WTC11 (cell line): ENCODE measurements at regions not wholly inside any gene's neighbourhood (a gene's known extent, or its start where the extent isn't known, plus 50 kb on each side); places are given as distances from the start of the nearest gene placed in this dataset.

ENCODE experiments used
- ATAC-seq: fragments of 200-7000 bp; cut with Tn5 transposase; 2 replicates; pipeline ENCODE4 v1.10.0; 2021; ENCODE audit warnings: mild to moderate bottlenecking, moderate library complexity
- CTCF ChIA-PET: fragments of 300-600 bp; sonication (Branson Sonifier 250); formaldehyde crosslinking; loops from one replicate; lab custom pipeline; 2021; ENCODE audit warnings: antibody characterized with exemption; lab: Charles Lee
- POLR2A ChIA-PET: fragments of 350-600 bp; sonication (Branson Sonifier 250); formaldehyde crosslinking; loops from one replicate; lab custom pipeline; 2021; ENCODE audit warnings: antibody characterized with exemption; lab: Charles Lee
- DNase-seq: peaks from one replicate; pipeline ENCODE4 v3.0.0; 2021; ENCODE audit warnings: low spot score
- H3K27ac Mint-ChIP-seq: 2 replicates; pipeline ENCODE4 v1.8.0; 2021; ENCODE audit warnings: mixed read lengths
- H3K27me3 Mint-ChIP-seq: 2 replicates; pipeline ENCODE4 v1.8.0; 2021; ENCODE audit warnings: low read depth, mild to moderate bottlenecking, moderate library complexity, mixed read lengths
- H3K36me3 Mint-ChIP-seq: 2 replicates; pipeline ENCODE4 v1.8.0; 2021; ENCODE audit warnings: mixed read lengths
- H3K4me1 Mint-ChIP-seq: 2 replicates; pipeline ENCODE4 v1.8.0; 2022; ENCODE audit warnings: mixed read lengths
- H3K4me3 Mint-ChIP-seq: 2 replicates; pipeline ENCODE4 v1.8.0; 2021; ENCODE audit warnings: mild to moderate bottlenecking, moderate library complexity, mixed read lengths
- H3K9me3 Mint-ChIP-seq: 2 replicates; pipeline ENCODE4 v1.8.0; 2021; ENCODE audit warnings: mixed read lengths
- ATF1 ChIP-seq: sonication (generic); formaldehyde crosslinking; IDR thresholded peaks from 2 replicates; pipeline ENCODE4 v1.8.1; 2023; ENCODE audit warnings: mild to moderate bottlenecking, moderate library complexity, missing genetic modification reagents
- CREB1 ChIP-seq: sonication (generic); formaldehyde crosslinking; IDR thresholded peaks from 2 replicates; pipeline ENCODE4 v1.8.0; 2023; ENCODE audit warnings: mild to moderate bottlenecking, missing genetic modification reagents
- EMX1 ChIP-seq: fragments of 250-450 bp; sonication (Bioruptor Pico); IDR thresholded peaks from 2 replicates; pipeline ENCODE4 v1.8.0; 2021; ENCODE audit warnings: mild to moderate bottlenecking
- ESRRA ChIP-seq: sonication (generic); formaldehyde crosslinking; IDR thresholded peaks from 2 replicates; pipeline ENCODE4 v1.8.1; 2022; ENCODE audit warnings: mild to moderate bottlenecking, missing genetic modification reagents, borderline replicate concordance
- NFE2L1 ChIP-seq: sonication (generic); formaldehyde crosslinking; IDR thresholded peaks from 2 replicates; pipeline ENCODE4 v1.8.1; 2023; ENCODE audit warnings: missing genetic modification reagents
- NR2C2 ChIP-seq: sonication (generic); formaldehyde crosslinking; IDR thresholded peaks from 2 replicates; pipeline ENCODE4 v1.8.0; 2022; ENCODE audit warnings: mild to moderate bottlenecking, missing genetic modification reagents
- SOX15 ChIP-seq: fragments of 250-450 bp; sonication (Bioruptor Pico); IDR thresholded peaks from 2 replicates; pipeline ENCODE4 v1.9.0; 2021; ENCODE audit warnings: mild to moderate bottlenecking
- TCF7 ChIP-seq: sonication (generic); formaldehyde crosslinking; IDR thresholded peaks from 2 replicates; pipeline ENCODE4 v1.8.0; 2022; ENCODE audit warnings: mild to moderate bottlenecking, low read depth, missing genetic modification reagents, moderate library complexity
- TEAD1 ChIP-seq: sonication (generic); formaldehyde crosslinking; IDR thresholded peaks from 2 replicates; pipeline ENCODE4 v1.8.0; 2022; ENCODE audit warnings: mild to moderate bottlenecking, missing genetic modification reagents
- TEAD4 ChIP-seq: sonication (generic); formaldehyde crosslinking; IDR thresholded peaks from 2 replicates; pipeline ENCODE4 v1.8.0; 2022; ENCODE audit warnings: mild to moderate bottlenecking, missing genetic modification reagents
- TP53 ChIP-seq: sonication (generic); formaldehyde crosslinking; IDR thresholded peaks from 2 replicates; pipeline ENCODE4 v1.8.1; 2023; ENCODE audit warnings: mild to moderate bottlenecking, missing genetic modification reagents
- ZNF232 ChIP-seq: sonication (generic); formaldehyde crosslinking; IDR thresholded peaks from 2 replicates; pipeline ENCODE4 v1.8.0; 2022; ENCODE audit warnings: mild to moderate bottlenecking, missing genetic modification reagents
- ZNF263 ChIP-seq: sonication (generic); formaldehyde crosslinking; IDR thresholded peaks from 2 replicates; pipeline ENCODE4 v1.8.1; 2022; ENCODE audit warnings: low read depth, mild to moderate bottlenecking, moderate library complexity, missing genetic modification reagents
- TF ChIP-seq, protein P1 (sequence below): fragments of 200-600 bp; IDR thresholded peaks from 2 replicates; pipeline ENCODE4 v1.8.0; 2022; ENCODE audit warnings: antibody characterized with exemption
- TF ChIP-seq, protein P2 (sequence below): sonication (generic); formaldehyde crosslinking; IDR thresholded peaks from 2 replicates; pipeline ENCODE4 v1.8.1; 2023; ENCODE audit warnings: mild to moderate bottlenecking, missing genetic modification reagents, moderate library complexity
- TF ChIP-seq, protein P3 (sequence below): sonication (generic); formaldehyde crosslinking; IDR thresholded peaks from 2 replicates; pipeline ENCODE4 v1.8.1; 2022; ENCODE audit warnings: low read depth, missing genetic modification reagents, borderline replicate concordance
- TF ChIP-seq, protein P4 (sequence below): sonication (generic); formaldehyde crosslinking; IDR thresholded peaks from 2 replicates; pipeline ENCODE4 v1.8.0; 2023; ENCODE audit warnings: missing genetic modification reagents
- TF ChIP-seq, protein P5 (sequence below): sonication (generic); formaldehyde crosslinking; IDR thresholded peaks from 2 replicates; pipeline ENCODE4 v1.8.1; 2023; ENCODE audit warnings: mild to moderate bottlenecking, moderate library complexity, missing genetic modification reagents
- TF ChIP-seq, protein P6 (sequence below): sonication (generic); formaldehyde crosslinking; IDR thresholded peaks from 2 replicates; pipeline ENCODE4 v1.8.1; 2023; ENCODE audit warnings: mild to moderate bottlenecking, missing genetic modification reagents
- TF ChIP-seq, protein P7 (sequence below): fragments of 250-450 bp; sonication (Bioruptor Pico); IDR thresholded peaks from 2 replicates; pipeline ENCODE4 v1.9.0; 2021; ENCODE audit warnings: mild to moderate bottlenecking, borderline replicate concordance

DNA sequence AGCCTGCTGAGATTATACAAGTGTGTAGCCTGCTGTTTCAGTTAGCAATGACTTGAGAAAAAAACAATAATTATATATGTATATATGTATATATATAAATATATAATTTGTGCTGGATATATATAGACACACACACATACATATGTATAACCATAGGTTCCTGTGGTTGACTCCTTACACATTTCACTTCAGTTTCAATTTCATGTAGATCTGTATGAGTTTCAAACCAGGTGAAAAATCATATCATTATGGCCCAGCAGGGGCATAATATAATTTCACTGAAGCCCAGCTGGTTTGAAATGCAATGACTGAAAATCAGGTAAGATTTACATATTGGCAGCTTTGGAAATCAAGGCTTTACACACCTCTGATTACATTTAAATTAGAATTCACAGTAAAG is 690.4 kb upstream of the CDH18 start (continued):
- TF ChIP-seq, protein P1, sequence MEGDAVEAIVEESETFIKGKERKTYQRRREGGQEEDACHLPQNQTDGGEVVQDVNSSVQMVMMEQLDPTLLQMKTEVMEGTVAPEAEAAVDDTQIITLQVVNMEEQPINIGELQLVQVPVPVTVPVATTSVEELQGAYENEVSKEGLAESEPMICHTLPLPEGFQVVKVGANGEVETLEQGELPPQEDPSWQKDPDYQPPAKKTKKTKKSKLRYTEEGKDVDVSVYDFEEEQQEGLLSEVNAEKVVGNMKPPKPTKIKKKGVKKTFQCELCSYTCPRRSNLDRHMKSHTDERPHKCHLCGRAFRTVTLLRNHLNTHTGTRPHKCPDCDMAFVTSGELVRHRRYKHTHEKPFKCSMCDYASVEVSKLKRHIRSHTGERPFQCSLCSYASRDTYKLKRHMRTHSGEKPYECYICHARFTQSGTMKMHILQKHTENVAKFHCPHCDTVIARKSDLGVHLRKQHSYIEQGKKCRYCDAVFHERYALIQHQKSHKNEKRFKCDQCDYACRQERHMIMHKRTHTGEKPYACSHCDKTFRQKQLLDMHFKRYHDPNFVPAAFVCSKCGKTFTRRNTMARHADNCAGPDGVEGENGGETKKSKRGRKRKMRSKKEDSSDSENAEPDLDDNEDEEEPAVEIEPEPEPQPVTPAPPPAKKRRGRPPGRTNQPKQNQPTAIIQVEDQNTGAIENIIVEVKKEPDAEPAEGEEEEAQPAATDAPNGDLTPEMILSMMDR: no peak
- TF ChIP-seq ESRRA (CRISPR knock-in tag): no peak
- TF ChIP-seq, protein P2, sequence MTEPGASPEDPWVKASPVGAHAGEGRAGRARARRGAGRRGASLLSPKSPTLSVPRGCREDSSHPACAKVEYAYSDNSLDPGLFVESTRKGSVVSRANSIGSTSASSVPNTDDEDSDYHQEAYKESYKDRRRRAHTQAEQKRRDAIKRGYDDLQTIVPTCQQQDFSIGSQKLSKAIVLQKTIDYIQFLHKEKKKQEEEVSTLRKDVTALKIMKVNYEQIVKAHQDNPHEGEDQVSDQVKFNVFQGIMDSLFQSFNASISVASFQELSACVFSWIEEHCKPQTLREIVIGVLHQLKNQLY: no peak
- TF ChIP-seq, protein P3, sequence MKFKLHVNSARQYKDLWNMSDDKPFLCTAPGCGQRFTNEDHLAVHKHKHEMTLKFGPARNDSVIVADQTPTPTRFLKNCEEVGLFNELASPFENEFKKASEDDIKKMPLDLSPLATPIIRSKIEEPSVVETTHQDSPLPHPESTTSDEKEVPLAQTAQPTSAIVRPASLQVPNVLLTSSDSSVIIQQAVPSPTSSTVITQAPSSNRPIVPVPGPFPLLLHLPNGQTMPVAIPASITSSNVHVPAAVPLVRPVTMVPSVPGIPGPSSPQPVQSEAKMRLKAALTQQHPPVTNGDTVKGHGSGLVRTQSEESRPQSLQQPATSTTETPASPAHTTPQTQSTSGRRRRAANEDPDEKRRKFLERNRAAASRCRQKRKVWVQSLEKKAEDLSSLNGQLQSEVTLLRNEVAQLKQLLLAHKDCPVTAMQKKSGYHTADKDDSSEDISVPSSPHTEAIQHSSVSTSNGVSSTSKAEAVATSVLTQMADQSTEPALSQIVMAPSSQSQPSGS (CRISPR knock-in tag): no peak
- no peak for TF ChIP-seq ATF1 (CRISPR knock-in tag)
- no peak for TF ChIP-seq CREB1 (CRISPR knock-in tag)

DNA sequence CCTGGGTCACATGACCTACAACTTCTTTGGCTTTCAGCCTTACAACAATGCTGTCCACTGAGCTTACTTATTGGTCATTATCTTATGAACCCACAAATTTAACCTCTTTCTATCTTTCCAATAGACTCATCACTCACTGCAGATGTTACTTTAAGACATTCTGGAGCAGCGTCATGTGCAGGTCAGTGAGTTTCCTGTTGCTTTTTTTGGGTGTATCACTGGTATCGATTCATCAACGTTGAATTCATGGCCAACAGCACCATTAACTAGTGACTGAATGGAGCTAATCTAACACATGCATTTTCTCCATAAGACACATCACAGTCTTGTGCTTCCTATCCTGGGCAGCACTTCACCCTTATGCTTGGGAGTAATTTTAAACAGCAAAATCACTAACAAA is 672.6 kb upstream of the CDH18 start:
- ATAC-seq: no peak
- Mint-ChIP-seq H3K9me3 (no peaks in the 10 kb centered on the region), H3K36me3 (no peaks in the 10 kb centered on the region), H3K4me3 (no peak overlapping the region), H3K27me3 (no peaks in the 10 kb centered on the region), H3K4me1 (no peaks in the 10 kb centered on the region), H3K27ac (no peak overlapping the region)
- ChIA-PET POLR2A (no interaction called here), CTCF (no interaction called here)
- TF ChIP-seq ZNF232 (no peak), TEAD1 (CRISPR knock-in tag) (no peak), EMX1 (CRISPR knock-in tag) (no peak), NFE2L1 (no peak)
- TF ChIP-seq, protein P4, sequence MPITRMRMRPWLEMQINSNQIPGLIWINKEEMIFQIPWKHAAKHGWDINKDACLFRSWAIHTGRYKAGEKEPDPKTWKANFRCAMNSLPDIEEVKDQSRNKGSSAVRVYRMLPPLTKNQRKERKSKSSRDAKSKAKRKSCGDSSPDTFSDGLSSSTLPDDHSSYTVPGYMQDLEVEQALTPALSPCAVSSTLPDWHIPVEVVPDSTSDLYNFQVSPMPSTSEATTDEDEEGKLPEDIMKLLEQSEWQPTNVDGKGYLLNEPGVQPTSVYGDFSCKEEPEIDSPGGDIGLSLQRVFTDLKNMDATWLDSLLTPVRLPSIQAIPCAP (CRISPR knock-in tag): no peak
- no peak for DNase-seq

DNA sequence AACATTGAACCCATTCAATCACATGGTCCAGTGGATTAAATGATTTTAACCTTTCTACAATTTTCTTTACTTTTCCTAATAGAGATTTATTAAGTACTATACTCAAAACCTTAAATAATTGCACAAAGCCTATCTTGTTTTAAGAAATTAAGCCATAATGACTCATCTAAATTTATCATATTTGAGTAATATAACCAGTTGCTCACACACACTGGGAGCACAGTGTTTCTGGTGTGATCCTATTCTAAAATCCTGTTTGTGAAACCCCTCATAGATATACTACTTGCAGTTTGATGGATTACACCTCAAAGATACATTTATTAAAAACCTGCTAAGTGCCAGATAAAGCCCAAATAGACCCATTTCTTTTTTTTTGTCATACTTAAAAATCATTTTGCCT is 668.3 kb upstream of the CDH18 start:
- ATAC-seq: no peak
- H3K27ac Mint-ChIP-seq: no peak overlapping the region
- ChIA-PET POLR2A (no interaction called here), CTCF (no interaction called here)
- no peaks in the 10 kb centered on the region for H3K36me3 Mint-ChIP-seq
- no peak for DNase-seq
- H3K4me3 Mint-ChIP-seq: no peak overlapping the region
- no peaks in the 10 kb centered on the region for H3K9me3 Mint-ChIP-seq
- no peaks in the 10 kb centered on the region for H3K27me3 Mint-ChIP-seq
- no peaks in the 10 kb centered on the region for H3K4me1 Mint-ChIP-seq
- TF ChIP-seq, protein P2: no peak
- TF ChIP-seq SOX15 (CRISPR knock-in tag): no peak
- TF ChIP-seq ZNF263 (CRISPR knock-in tag): no peak
- TF ChIP-seq TCF7 (CRISPR knock-in tag): no peak
- TF ChIP-seq, protein P5, sequence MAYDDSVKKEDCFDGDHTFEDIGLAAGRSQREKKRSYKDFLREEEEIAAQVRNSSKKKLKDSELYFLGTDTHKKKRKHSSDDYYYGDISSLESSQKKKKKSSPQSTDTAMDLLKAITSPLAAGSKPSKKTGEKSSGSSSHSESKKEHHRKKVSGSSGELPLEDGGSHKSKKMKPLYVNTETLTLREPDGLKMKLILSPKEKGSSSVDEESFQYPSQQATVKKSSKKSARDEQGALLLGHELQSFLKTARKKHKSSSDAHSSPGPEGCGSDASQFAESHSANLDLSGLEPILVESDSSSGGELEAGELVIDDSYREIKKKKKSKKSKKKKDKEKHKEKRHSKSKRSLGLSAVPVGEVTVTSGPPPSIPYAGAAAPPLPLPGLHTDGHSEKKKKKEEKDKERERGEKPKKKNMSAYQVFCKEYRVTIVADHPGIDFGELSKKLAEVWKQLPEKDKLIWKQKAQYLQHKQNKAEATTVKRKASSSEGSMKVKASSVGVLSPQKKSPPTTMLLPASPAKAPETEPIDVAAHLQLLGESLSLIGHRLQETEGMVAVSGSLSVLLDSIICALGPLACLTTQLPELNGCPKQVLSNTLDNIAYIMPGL (CRISPR knock-in tag): no peak
- no peak for TF ChIP-seq TEAD4 (CRISPR knock-in tag)
- TF ChIP-seq TP53 (CRISPR knock-in tag): no peak
- TF ChIP-seq, protein P6, sequence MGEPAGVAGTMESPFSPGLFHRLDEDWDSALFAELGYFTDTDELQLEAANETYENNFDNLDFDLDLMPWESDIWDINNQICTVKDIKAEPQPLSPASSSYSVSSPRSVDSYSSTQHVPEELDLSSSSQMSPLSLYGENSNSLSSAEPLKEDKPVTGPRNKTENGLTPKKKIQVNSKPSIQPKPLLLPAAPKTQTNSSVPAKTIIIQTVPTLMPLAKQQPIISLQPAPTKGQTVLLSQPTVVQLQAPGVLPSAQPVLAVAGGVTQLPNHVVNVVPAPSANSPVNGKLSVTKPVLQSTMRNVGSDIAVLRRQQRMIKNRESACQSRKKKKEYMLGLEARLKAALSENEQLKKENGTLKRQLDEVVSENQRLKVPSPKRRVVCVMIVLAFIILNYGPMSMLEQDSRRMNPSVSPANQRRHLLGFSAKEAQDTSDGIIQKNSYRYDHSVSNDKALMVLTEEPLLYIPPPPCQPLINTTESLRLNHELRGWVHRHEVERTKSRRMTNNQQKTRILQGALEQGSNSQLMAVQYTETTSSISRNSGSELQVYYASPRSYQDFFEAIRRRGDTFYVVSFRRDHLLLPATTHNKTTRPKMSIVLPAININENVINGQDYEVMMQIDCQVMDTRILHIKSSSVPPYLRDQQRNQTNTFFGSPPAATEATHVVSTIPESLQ: no peak
- no peak for TF ChIP-seq NR2C2 (CRISPR knock-in tag)
- TF ChIP-seq, protein P7, sequence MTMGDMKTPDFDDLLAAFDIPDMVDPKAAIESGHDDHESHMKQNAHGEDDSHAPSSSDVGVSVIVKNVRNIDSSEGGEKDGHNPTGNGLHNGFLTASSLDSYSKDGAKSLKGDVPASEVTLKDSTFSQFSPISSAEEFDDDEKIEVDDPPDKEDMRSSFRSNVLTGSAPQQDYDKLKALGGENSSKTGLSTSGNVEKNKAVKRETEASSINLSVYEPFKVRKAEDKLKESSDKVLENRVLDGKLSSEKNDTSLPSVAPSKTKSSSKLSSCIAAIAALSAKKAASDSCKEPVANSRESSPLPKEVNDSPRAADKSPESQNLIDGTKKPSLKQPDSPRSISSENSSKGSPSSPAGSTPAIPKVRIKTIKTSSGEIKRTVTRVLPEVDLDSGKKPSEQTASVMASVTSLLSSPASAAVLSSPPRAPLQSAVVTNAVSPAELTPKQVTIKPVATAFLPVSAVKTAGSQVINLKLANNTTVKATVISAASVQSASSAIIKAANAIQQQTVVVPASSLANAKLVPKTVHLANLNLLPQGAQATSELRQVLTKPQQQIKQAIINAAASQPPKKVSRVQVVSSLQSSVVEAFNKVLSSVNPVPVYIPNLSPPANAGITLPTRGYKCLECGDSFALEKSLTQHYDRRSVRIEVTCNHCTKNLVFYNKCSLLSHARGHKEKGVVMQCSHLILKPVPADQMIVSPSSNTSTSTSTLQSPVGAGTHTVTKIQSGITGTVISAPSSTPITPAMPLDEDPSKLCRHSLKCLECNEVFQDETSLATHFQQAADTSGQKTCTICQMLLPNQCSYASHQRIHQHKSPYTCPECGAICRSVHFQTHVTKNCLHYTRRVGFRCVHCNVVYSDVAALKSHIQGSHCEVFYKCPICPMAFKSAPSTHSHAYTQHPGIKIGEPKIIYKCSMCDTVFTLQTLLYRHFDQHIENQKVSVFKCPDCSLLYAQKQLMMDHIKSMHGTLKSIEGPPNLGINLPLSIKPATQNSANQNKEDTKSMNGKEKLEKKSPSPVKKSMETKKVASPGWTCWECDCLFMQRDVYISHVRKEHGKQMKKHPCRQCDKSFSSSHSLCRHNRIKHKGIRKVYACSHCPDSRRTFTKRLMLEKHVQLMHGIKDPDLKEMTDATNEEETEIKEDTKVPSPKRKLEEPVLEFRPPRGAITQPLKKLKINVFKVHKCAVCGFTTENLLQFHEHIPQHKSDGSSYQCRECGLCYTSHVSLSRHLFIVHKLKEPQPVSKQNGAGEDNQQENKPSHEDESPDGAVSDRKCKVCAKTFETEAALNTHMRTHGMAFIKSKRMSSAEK: no peak
- TF ChIP-seq, all 79 proteins: peak for 0
